ENCODE measurements at regions not wholly inside any gene's neighbourhood (a gene's known extent, or its start where the extent isn't known, plus 50 kb on each side); places are given as distances from the start of the nearest gene placed in this dataset.

GRCh38 chr13:50435011-50435410 is 408.5 kb downstream of the DLEU7 start:
- no peak for TF ChIP-seq CTCF (IDR thresholded peaks at IDR 0.05)
- no peak for TF ChIP-seq POLR2A (IDR thresholded peaks at IDR 0.05)
- no peak for TF ChIP-seq POLR2AphosphoS5 (IDR thresholded peaks at IDR 0.05)
